Activated CD4-positive, alpha-beta T cell treated with anti-CD3 and anti-CD28 coated beads, Interleukin-2, amount 50 U/mL, for 16 hours (primary cell): ENCODE measurements at regions not wholly inside any gene's neighbourhood (a gene's known extent, or its start where the extent isn't known, plus 50 kb on each side); places are given as distances from the start of the nearest gene placed in this dataset.

Experiments used
- DNase-seq: peaks from one replicate; pipeline ENCODE4 v3.0.0-alpha.2; 2020

DNA sequence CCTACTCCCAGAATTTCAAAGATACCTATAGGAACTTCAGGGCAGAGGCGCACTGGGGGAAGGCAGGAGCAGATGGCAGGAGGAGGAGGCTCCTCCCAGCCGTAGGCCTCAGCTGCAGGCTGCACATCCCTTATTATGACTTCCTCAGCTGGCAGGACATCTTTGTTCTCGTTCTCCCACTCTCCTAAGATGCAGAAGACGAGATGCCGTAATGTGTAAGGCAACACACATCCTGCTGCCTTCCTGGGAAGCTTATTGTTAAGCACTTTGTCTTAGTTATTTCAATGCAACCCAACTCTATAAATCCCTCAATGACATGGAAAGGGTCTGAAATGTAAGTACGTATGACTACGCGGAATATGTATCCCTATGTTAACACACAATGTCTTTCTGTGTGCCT, 599.8 kb upstream of the MGMT start:
- no peak for DNase-seq

- DNase-seq = no peak
Measured at GRCh38 chr10:128867819-128868218, 599.2 kb upstream of the MGMT start.

GRCh38 chr10:128868481-128868880, 598.6 kb upstream of the MGMT start:
- no peak for DNase-seq

DNA sequence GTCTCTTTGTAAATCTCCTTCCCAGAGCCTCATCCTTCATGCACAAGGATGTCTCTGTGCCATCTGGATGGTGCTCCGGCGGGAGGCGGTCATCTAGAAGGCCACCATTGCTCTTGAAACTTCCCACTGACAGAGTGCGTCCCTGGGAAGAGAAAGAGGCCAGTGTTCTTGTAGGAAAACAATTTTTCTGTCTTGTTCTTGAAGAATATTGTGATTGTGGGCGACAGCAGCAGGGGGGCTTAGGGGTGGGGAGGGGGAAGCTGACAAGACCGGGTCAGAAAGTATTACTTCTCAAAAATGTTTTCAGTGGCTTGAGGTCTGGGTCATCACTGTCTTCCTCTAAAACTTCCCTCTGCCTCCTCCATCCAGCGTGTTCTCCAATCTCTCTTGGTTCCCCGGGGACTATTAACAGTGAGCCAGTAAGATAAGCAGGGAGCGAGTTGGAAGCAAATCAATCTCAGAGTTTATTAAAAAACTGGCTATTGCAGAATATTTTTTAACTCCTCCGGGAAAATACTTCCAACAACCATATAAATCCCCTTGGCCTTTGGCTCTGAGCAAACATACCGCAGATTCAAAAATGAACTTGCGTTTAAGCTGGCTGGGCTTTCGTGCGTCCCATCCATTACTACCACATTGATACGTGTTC, 597.8 kb upstream of the MGMT start:
- DNase-seq = no peak

- DNase-seq = no peak
Measured at GRCh38 chr10:128870830-128871597, 596.0 kb upstream of the MGMT start.

GRCh38 chr10:128871671-128872231, 595.3 kb upstream of the MGMT start:
- DNase-seq = no peak

- DNase-seq = no peak
Measured at GRCh38 chr10:128873411-128874054, 593.5 kb upstream of the MGMT start.

DNA sequence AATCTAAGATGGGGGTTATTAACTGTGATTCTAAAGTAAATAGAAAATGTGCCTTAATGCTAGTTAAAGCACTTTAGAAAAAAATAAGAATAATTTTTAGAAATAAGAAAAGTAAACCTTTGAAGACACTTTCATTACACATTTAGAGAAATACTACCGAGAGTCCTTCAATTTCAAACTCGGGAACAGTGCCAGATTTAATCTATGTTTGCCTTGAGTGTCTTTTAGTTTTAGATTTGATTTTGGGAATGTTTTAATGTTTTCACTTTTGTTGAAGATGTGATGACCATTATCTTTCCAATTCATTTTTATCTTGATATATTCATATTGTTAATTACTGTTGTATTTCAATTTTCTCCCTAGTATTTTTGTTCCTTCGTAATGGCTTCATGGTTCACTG, 592.7 kb upstream of the MGMT start:
- DNase-seq = no peak

DNA sequence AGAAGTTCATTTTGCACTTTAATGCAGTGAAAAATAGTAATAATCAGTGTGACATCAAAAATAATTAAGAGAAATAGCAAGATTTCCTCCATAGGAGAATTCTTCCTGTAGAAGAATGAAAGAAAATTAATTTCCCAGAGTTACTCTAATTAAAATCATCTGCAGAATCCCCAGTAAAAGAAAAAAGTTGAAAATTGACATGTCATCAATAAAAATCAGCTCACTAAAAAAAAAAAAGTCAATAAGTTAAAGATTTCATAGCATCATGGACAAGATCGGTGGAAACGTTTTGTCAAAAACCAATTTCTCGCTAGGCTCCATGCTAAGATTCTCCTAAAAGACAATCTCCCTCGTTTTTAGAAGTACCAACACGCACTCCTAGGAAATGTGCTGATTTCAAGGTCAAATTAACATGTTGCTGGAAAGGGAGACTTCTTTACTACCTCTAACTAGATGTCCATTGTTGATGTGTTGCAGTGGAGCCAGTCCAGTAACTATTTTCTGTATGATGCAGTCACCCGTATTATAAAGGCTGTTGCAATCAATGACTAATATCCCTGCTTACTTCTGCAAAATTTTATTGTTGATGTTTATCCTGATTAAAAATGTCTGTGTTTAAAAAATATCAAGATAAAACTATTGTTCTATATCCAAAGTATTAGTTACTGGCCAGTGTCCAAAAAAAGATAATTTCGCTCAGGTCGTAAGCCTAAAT, 591.9 kb upstream of the MGMT start:
- no peak for DNase-seq

- no peak for DNase-seq
Measured at GRCh38 chr10:128875956-128876736, 590.9 kb upstream of the MGMT start.

- no peak for DNase-seq
Measured at GRCh38 chr10:128877141-128877540, 589.9 kb upstream of the MGMT start.

DNA sequence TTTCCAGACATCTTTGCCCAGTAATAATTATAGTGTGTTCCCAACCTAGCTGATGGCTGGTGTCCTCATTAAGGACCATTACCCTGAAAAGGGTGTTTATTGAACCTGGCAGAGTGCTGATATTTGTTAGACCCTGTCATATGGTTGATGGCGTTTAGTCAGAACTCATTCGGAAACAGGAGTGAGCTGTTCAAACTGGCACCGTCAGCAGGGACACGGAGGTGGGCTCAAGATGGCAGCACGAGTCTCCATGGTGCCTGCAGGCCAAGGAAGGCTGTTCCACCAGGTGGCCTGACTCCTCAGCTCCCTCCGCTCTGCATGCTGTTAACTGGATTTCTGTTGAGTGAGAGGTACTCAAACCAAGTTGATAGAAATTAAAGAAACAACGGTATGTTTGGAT, 589.1 kb upstream of the MGMT start:
- no peak for DNase-seq

DNA sequence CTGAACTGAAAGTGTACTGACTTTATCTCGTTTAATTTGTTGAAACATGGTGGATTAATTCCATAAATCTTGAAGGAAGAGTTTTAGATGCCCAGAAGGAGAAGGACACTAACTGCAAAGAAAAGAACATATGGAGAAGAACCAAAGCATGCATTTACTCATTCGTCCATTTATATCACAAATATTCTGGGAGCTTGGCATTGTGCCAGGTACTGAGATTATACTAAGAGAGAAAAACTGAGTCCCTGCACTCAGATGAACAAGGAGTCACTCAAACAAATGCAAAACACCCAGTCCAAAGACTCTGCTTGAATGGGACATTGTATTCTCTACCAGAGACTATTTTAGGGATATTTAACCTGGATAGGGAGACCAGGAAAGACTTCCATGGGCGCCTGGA, 588.0 kb upstream of the MGMT start:
- no peak for DNase-seq

- DNase-seq = no peak
Measured at GRCh38 chr10:128879441-128880140, 587.5 kb upstream of the MGMT start.

GRCh38 chr10:128880159-128880725, 586.8 kb upstream of the MGMT start:
- no peak for DNase-seq

DNA sequence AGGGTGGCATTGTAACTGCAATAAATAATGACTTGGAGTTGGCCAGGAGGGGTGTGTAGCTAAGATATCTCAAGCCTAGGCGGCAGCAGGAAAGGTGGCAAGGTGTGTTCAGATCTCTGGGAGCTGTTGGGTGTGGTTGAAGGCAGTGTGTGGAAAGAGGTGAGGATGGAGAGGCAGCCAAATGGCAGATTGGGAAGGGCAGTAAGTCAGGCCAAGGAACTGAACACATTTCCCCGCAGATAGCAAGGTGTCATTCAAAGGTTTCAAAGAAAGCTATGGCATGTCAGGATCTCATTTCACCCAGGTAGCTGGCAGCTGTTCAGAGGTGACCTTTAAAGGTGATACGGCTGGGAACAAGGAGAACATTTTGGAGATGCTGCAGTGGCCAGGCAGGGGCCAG, 586.0 kb upstream of the MGMT start:
- no peak for DNase-seq

DNA sequence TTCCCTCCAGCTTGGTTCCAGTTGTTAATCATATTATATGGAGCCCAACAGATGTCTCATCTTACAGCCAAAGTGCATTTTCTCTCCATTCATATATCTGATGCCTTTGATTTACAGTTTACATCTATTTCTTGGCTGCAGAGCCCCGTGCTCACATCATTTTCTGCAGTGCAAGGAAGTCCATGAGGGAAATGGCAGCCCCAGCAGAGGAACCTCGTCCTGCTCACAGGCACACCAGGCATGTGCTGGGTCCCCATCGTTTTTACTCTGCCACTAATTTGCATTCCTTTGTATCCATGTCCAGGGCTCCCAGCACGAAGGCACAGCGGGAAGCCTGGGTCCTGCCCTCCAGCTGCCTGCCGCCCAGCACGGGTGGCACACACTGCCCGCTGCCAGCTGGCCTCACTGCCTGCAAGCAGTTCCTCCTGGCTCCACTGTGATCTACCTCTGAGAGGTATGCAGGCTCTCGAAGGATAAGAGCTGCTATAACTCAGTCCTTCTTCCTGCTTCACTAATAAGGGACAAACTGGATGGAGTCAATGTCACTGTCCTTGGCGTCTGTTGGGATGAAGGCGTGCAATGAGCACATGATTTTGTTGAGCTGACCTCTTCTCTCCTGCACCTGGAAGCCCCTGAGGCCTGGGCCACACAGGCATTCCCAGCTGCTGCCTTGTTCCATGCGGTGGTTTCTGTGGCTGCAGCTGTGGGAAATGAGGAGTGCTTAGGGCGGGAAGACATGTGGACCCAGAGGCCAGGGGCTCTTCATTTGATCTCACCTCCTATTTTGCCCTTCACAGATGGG, 583.6 kb upstream of the MGMT start:
- no peak for DNase-seq

DNA sequence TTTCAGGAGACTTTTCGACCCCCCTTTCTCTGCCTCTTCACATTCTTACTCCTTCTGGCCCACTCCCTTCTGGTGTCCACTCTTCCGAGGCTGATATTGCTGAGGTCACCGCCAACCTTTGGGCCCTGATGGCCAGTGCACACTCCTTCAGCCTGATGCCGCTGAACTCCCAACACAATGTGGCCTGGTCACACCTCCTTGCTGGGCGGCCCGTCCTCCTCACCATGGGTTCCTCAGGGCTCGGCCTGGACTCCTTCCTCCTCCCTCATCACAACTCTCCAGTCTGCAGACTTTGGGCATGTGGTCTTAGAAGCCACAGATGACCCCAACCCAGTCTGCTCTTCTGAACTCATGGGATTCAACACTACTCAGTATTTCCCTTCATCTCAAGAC, 583.0 kb upstream of the MGMT start:
- DNase-seq = no peak

DNA sequence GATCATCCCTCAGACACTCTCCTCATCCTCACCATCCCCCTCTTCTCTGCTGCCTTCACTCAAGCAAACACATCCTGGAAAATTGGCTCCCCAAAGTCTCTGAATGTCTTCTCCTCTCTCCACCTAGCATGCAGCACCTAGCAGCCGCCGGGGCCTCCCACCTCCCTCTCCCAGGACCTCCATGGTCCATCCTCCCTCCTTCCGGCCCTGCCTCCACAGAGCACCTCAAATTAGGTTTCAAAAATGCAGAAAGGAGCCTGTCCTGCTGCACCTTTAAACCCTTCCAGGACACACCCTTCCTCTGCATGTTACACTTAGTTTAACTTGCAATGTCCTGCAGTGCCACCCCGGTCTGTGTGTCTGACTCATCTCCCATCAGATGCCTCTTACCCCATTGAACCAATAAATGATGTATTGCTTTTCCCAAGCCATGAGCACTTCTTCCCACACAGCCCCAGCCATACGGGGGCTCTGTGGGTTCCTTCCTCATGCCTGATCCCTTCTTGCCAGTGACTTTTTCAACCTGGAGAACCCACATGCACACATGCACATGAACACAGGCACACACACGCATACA, 582.5 kb upstream of the MGMT start:
- DNase-seq = no peak
